ENCODE measurements at regions not wholly inside any gene's neighbourhood (a gene's known extent, or its start where the extent isn't known, plus 50 kb on each side); places are given as distances from the start of the nearest gene placed in this dataset.

DNA sequence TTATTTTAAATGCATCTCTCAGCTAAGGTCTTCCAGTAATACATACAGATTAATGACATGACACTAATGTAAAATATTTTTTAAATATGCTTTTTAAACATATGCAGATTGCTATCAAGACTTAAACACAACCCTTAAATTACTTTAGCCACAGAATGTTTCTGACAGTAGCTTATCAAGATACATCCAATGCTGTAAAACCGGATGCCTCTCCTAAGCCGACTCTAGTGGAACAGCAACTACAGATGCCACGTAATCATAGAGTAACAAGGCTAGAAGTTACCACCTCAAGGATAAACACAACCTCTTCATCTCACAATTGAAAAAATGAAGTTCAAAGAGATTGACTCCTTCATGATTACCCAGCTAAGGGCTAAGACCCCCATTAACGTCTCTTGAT, 68.4 kb downstream of the ZZZ3 start:
- TF ChIP-seq POLR2A (IDR thresholded peaks at IDR 0.05), result no peak
- TF ChIP-seq, protein P1, sequence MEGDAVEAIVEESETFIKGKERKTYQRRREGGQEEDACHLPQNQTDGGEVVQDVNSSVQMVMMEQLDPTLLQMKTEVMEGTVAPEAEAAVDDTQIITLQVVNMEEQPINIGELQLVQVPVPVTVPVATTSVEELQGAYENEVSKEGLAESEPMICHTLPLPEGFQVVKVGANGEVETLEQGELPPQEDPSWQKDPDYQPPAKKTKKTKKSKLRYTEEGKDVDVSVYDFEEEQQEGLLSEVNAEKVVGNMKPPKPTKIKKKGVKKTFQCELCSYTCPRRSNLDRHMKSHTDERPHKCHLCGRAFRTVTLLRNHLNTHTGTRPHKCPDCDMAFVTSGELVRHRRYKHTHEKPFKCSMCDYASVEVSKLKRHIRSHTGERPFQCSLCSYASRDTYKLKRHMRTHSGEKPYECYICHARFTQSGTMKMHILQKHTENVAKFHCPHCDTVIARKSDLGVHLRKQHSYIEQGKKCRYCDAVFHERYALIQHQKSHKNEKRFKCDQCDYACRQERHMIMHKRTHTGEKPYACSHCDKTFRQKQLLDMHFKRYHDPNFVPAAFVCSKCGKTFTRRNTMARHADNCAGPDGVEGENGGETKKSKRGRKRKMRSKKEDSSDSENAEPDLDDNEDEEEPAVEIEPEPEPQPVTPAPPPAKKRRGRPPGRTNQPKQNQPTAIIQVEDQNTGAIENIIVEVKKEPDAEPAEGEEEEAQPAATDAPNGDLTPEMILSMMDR (IDR thresholded peaks at IDR 0.05), result no peak
- 87 to 93% (median 90%) methylated on average over 4 of the region's 4 CpGs for WGBS, 4 donors
- Histone ChIP-seq H3K4me3 (no peak overlapping the region), H3K9me3 (peaks cover 0 to 21% (median 10%) of the 10 kb centered on the region in 12 donors), H3K27ac (no peak overlapping the region), H3K27me3 (no peaks in the 10 kb centered on the region), H3K36me3 (peaks cover 0 to 16% (median 8%) of the 10 kb centered on the region in 9 donors), H3K4me1 (no peaks in the 10 kb centered on the region)
- no peak for DNase-seq
- intact Hi-C loops (cut with DNase I), result no loop called here
- no peak for ATAC-seq
